Activated CD4-positive, alpha-beta T cell treated with anti-CD3 and anti-CD28 coated beads, Interleukin-2, amount 10 ng/mL, durations not matched to agents 24 days and 14 days (primary cell): ENCODE measurements at regions not wholly inside any gene's neighbourhood (a gene's known extent, or its start where the extent isn't known, plus 50 kb on each side); places are given as distances from the start of the nearest gene placed in this dataset.

Experiments
- DNase-seq: peaks from one replicate; pipeline ENCODE4 v3.0.0; 2022
- H3K27ac Mint-ChIP-seq: one replicate; pipeline ENCODE4 v1.8.0; 2022; ENCODE audit warnings: mild to moderate bottlenecking, mixed read lengths
- H3K27me3 Mint-ChIP-seq: one replicate; pipeline ENCODE4 v1.8.0; 2022; ENCODE audit warnings: mixed read lengths
- H3K36me3 Mint-ChIP-seq: one replicate; pipeline ENCODE4 v1.8.0; 2022; ENCODE audit warnings: low read depth, mild to moderate bottlenecking, mixed read lengths
- H3K4me1 Mint-ChIP-seq: one replicate; pipeline ENCODE4 v1.8.0; 2021; ENCODE audit warnings: mixed read lengths
- H3K4me3 Mint-ChIP-seq: one replicate; pipeline ENCODE4 v1.8.0; 2022; ENCODE audit warnings: mild to moderate bottlenecking, moderate library complexity, mixed read lengths
- H3K9me3 Mint-ChIP-seq: one replicate; pipeline ENCODE4 v1.8.0; 2021; ENCODE audit warnings: mixed read lengths
- intact Hi-C: fragments of 100-400 bp; cut with micrococcal nuclease; formaldehyde crosslinking; loops from one replicate; pipeline ENCODE4 v1.15.1; 2023

DNA sequence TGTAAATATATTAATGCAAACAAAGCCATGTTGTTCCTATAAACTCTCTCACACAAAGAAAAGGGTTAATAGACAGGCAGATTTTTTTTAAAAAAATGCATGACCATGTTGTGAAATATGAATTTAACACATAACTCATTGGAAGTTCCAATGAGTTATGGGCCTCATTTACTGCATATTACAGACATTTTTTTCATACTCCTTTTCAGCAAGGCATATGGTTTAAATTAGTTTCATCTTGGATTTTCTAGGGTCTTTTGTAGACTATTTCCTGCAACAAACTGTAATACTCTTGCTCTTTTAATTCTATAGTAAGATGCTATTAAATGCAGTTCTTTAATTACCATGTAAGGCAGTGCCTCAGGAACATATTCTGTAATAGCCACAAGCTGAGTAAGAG, 323.1 kb downstream of the GBA3 start:
- intact Hi-C loops: no loop called here
- H3K27me3 Mint-ChIP-seq: no peaks in the 10 kb centered on the region
- no peaks in the 10 kb centered on the region for H3K4me1 Mint-ChIP-seq
- H3K9me3 Mint-ChIP-seq: no peaks in the 10 kb centered on the region
- no peak for DNase-seq
- H3K27ac Mint-ChIP-seq: no peak overlapping the region
- no peak overlapping the region for H3K4me3 Mint-ChIP-seq
- H3K36me3 Mint-ChIP-seq: no peaks in the 10 kb centered on the region

DNA sequence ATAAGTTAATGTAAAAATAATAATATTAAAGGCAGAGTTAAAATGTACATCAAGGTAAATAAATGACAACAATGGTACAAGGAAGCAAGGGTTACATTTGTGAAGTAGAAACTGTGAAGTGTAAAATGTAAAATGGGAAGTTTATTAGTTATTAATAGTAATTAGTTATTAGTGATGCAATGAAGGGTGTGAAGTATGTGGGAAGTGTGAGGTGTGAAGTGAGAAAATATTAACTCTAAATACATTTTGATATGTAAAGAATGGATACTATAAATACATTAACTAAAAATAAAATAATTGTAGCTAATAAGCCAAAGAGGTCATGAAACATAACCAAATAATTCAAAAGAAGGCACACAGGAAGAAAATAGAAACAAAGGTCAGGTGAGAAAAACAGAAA, 316.4 kb downstream of the GBA3 start:
- DNase-seq: no peak
- intact Hi-C loops: no loop called here
- Mint-ChIP-seq H3K36me3 (no peaks in the 10 kb centered on the region), H3K4me1 (no peaks in the 10 kb centered on the region), H3K27me3 (no peaks in the 10 kb centered on the region), H3K4me3 (no peak overlapping the region), H3K27ac (no peak overlapping the region), H3K9me3 (no peaks in the 10 kb centered on the region)

DNA sequence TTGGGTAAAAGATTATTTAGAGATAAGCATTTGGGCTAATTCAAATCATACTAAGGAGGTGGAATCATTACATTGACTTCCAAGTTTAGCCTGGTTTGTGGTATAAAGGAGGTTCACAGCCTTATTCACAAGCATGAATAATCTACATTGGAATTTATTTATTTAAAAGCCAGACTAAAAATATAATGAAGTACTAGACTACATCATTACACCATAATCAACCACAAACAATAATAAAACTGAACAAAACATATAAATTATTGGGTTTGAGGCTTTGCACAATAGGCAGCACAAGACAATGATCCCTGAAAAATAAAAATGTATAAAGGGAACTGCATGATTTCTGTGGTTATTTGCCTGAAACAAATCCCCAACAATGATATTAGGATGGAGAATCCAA, 314.0 kb downstream of the GBA3 start:
- intact Hi-C loops: no loop called here

DNA sequence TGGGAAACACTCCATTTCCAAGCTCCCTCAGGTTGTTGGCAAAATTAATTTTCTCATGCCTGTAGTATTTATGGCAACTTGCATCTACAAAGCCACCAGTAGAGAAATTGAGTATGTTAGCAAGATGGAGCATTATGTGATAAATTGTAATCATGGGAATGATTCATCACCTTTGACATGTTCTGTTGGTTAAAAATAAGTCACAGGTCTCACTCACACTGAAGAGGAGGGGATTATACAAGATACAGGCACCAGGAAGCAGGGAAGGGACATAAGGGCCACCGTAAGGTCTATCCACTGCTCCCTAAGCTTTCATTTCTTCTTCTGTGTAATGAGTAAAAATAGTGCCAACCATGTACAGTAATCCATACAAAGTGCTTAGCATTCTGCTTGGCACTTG, 313.0 kb downstream of the GBA3 start:
- intact Hi-C loops: no loop called here
- H3K9me3 Mint-ChIP-seq: no peaks in the 10 kb centered on the region
- no peaks in the 10 kb centered on the region for H3K36me3 Mint-ChIP-seq

More for the DNA sequence above, 314.0 kb downstream of the GBA3 start:
- H3K4me1 Mint-ChIP-seq: no peaks in the 10 kb centered on the region
- H3K27ac Mint-ChIP-seq: no peak overlapping the region
- no peaks in the 10 kb centered on the region for H3K36me3 Mint-ChIP-seq
- no peaks in the 10 kb centered on the region for H3K9me3 Mint-ChIP-seq
- H3K27me3 Mint-ChIP-seq: no peaks in the 10 kb centered on the region
- DNase-seq: no peak
- no peak overlapping the region for H3K4me3 Mint-ChIP-seq

DNA sequence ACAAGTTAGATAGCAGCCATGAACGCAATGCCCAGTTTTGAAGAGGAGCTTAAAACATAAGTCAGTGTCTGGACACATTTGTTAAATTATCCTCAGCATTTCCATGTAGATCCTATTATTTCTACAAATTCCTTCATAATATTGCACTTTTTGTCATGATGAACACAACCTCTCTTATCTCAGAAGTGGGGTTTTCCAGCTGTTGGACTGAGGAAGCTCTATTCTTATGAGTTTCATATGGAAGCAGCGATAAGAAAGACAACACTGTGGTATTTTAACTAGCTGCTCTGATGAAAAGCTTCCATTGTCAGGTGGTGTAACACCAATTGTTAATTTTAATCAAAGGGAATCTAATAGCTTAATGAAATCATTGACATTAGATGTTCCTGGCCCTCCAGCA, 308.7 kb downstream of the GBA3 start:
- H3K4me1 Mint-ChIP-seq: no peaks in the 10 kb centered on the region
- no peak overlapping the region for H3K27ac Mint-ChIP-seq
- no peaks in the 10 kb centered on the region for H3K27me3 Mint-ChIP-seq
- no peaks in the 10 kb centered on the region for H3K9me3 Mint-ChIP-seq
- intact Hi-C loops: no loop called here
- no peak for DNase-seq
- no peaks in the 10 kb centered on the region for H3K36me3 Mint-ChIP-seq
- no peak overlapping the region for H3K4me3 Mint-ChIP-seq

More for the DNA sequence above, 313.0 kb downstream of the GBA3 start:
- Mint-ChIP-seq H3K4me1 (no peaks in the 10 kb centered on the region), H3K27ac (no peak overlapping the region), H3K4me3 (no peak overlapping the region), H3K27me3 (no peaks in the 10 kb centered on the region)
- no peak for DNase-seq

DNA sequence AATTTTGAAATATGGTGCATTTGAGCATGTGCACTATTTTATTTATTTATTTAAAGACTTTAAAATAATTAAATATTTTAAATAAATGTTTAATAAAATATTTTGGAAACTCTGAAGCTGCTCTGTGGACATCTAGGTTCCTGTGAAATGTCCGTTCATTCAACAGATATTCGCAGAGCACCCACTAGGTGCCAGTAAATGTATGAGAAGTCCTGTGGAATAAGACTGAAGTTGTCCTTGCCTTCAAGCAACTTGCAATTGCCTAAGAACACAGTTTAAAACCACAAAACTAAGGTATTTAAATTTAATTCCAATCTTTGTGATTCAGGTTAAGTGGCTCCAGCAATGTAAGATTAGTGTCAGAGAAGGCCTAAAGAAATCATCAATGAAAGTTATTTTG, 306.7 kb downstream of the GBA3 start:
- H3K4me1 Mint-ChIP-seq: no peaks in the 10 kb centered on the region
- DNase-seq: no peak

DNA sequence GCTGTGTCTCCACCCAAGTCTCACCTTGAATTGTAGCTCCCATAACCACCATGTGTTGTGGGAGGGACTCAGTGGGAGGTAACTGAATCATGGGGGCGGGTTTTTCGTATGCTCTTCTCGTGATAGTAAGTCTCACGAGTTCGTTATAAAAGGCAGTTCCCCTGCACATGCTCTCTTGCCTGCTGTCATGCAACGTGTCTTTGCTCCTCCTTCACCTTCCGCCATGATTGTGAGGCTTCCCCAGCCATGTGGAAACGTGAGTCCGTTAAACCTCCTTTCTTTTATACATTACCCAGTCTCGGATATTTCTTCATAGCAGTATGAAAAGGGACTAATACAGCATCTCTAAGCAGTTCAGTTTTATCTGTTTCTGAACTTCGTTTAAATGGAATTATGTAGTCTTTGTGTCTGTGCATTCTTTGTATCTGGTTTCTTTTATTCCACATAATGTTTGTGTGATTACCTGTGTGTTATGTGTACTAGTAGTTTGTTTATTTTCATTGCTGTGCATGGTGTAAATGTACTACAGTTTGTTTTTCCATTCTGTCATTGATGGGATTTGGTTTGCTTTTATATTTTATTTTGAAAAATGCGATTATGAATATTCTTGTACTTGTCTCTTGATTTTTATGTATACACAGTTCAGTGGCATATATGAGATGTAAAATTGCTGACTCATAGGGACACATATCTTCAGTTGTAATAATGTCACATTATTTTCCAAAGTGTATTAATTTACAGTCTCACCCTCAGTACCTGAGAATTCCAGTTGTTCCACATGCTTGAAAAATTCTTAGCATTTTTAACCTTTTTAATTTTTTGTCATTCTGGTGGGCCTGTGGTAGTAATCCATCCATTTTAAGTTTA, 304.9 kb downstream of the GBA3 start:
- no peak overlapping the region for H3K27ac Mint-ChIP-seq
- H3K27me3 Mint-ChIP-seq: no peaks in the 10 kb centered on the region
- no peaks in the 10 kb centered on the region for H3K4me1 Mint-ChIP-seq
- intact Hi-C loops: no loop called here
- no peaks in the 10 kb centered on the region for H3K9me3 Mint-ChIP-seq
- H3K36me3 Mint-ChIP-seq: no peaks in the 10 kb centered on the region
- H3K4me3 Mint-ChIP-seq: no peak overlapping the region
- DNase-seq: no peak

More for the DNA sequence above, 306.7 kb downstream of the GBA3 start:
- no peak overlapping the region for H3K4me3 Mint-ChIP-seq
- no peaks in the 10 kb centered on the region for H3K36me3 Mint-ChIP-seq
- H3K27ac Mint-ChIP-seq: no peak overlapping the region
- H3K27me3 Mint-ChIP-seq: no peaks in the 10 kb centered on the region
- intact Hi-C loops: no loop called here
- H3K9me3 Mint-ChIP-seq: no peaks in the 10 kb centered on the region

DNA sequence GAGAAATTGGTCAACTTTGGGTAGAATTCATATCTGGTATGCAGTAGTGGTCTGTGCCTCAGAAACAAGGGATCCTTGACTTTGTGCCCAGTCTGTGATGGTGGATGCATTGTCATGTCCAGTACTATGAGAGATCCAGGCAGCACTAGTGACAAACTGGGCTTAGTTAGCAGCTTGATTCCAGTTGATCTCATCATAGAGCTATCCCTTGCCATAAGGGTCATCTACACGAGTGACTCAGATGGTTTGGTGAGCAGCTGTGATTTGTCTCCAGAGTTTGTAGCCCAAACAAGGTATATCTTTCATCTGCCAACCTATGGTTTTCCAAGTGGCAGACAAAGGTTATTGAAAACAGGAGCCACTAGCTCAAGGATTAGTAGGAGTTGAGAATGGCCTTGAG, 298.8 kb downstream of the GBA3 start:
- no peaks in the 10 kb centered on the region for H3K36me3 Mint-ChIP-seq
- H3K4me3 Mint-ChIP-seq: no peak overlapping the region

DNA sequence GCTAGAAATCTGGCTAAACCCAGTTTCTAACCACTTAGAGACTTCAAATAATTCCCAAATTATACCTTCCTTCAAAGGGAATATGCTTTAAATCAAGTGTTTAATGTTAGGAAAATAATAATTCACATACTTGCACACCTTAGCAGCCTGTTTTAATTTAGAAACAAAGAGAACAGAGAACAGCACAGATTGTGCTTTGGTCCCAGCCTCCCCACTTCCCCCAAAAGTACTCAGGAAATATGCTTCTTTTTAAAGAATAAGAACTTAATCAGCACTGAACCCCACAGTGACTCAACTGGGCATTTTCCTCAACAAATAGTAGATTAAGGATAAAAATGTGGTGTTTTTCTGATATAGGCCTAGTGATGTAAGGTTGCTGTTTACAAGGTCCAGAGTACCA, 295.8 kb downstream of the GBA3 start:
- intact Hi-C loops: no loop called here
- Mint-ChIP-seq H3K27ac (no peak overlapping the region), H3K4me3 (no peak overlapping the region), H3K4me1 (no peaks in the 10 kb centered on the region), H3K9me3 (no peaks in the 10 kb centered on the region), H3K27me3 (no peaks in the 10 kb centered on the region), H3K36me3 (no peaks in the 10 kb centered on the region)
- DNase-seq: no peak

More for the DNA sequence above, 298.8 kb downstream of the GBA3 start:
- Mint-ChIP-seq H3K27ac (no peak overlapping the region), H3K27me3 (no peaks in the 10 kb centered on the region), H3K4me1 (no peaks in the 10 kb centered on the region), H3K9me3 (no peaks in the 10 kb centered on the region)
- intact Hi-C loops: no loop called here
- DNase-seq: no peak

DNA sequence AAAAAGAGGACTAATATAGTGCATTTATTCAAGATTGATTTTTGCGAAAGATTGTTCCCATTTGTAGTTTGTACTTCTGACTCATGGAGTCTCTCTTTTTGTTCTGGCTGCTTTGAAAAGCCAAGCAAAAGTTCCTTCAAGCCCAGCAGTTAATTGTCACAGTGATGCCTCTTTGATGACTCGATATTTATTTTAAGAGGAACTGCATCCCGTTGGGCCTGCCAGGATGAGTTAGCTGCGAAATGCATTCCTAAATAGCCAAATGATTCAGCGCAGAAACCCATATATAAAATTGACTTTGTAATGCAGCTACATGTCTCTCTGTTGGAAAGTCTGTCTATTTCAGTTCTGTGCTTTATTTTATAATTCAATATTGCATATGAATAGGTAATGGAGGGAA, 295.1 kb downstream of the GBA3 start:
- Mint-ChIP-seq H3K27ac (no peak overlapping the region), H3K36me3 (no peaks in the 10 kb centered on the region), H3K27me3 (no peaks in the 10 kb centered on the region), H3K4me1 (no peaks in the 10 kb centered on the region), H3K9me3 (no peaks in the 10 kb centered on the region), H3K4me3 (no peak overlapping the region)
- intact Hi-C loops: no loop called here
- DNase-seq: no peak

DNA sequence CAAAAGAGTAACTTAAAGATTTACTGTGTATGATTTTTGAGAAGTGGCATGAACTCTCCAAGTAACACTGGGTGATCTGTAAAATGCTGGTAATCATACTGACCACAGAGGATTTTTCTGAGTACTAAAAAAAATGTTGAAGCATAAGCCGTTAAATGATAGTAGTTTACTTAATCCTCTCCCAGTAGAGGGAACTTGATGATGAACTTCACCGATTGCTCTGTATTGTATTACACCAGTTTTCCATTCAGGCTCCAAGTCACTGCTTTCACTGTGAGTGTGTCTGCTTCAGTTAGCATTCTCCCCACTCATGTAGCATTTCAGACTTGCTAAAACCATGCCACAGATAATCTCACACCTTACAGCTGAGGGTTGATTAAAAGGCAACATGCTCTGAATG, 294.1 kb downstream of the GBA3 start:
- Mint-ChIP-seq H3K4me3 (no peak overlapping the region), H3K27ac (no peak overlapping the region), H3K36me3 (no peaks in the 10 kb centered on the region), H3K4me1 (no peaks in the 10 kb centered on the region), H3K9me3 (no peaks in the 10 kb centered on the region), H3K27me3 (no peaks in the 10 kb centered on the region)
- DNase-seq: no peak
- intact Hi-C loops: no loop called here

DNA sequence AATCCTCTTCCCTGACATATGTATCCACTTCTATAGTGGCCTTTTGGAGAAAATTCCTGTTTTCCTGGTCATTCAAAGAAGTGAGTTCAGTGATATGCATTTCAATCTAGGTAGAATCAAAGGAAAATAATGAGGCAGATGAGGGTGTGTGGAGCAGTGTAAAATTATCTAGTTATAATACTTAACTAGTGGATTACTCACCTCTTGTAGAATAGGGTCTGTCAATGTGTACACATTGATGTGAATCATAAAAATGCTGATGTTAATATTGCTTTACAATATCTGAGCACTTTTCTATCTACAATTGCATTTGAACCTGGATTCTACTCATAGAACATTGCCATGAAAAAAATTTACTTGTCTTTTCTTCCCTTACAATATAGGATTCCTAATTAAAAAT, 293.5 kb downstream of the GBA3 start:
- Mint-ChIP-seq H3K27me3 (no peaks in the 10 kb centered on the region), H3K4me3 (no peak overlapping the region), H3K9me3 (no peaks in the 10 kb centered on the region), H3K4me1 (no peaks in the 10 kb centered on the region), H3K36me3 (no peaks in the 10 kb centered on the region), H3K27ac (no peak overlapping the region)
- DNase-seq: no peak
- intact Hi-C loops: no loop called here

DNA sequence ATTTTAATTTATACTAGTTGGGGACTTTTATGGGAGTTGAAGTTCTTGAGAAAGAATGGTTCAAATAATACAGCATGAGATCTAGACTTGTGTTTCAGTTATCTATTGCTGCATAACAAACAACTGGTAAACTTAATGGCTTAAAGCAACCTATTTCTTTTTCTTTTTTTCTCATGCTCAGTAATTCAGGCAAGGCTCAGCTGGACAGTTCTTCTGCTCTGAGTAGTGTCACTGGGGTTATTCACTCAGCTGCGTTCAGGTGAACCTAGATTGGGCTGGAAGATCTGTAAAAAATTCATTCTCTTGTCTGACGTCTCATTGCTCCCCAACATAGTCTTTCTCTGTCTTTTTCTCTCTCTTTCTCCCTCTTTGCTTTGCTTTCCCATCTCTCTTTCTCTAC, 291.7 kb downstream of the GBA3 start:
- no peaks in the 10 kb centered on the region for H3K4me1 Mint-ChIP-seq
- H3K36me3 Mint-ChIP-seq: no peaks in the 10 kb centered on the region
- H3K27ac Mint-ChIP-seq: no peak overlapping the region
- no peaks in the 10 kb centered on the region for H3K9me3 Mint-ChIP-seq
- no peak for DNase-seq
- H3K4me3 Mint-ChIP-seq: no peak overlapping the region
- intact Hi-C loops: no loop called here
- no peaks in the 10 kb centered on the region for H3K27me3 Mint-ChIP-seq

DNA sequence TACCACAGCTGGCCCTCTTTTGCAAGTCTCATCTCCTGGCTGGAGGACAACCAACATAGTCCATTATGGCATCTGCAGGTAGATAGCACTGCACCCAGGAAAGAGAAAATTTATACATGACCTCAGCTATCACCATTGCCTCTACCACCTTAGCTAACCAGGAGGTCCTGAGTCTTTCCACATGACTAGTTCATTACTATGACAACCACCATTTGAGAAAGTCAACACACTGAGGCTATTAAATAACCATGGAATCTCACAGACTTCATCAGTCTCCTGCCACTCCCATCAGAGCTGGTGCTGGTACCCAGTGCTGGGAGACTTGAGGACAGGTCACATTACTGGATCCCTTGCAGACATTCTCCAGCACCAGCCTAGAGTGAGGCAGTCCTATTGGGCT, 285.9 kb downstream of the GBA3 start:
- no peaks in the 10 kb centered on the region for H3K9me3 Mint-ChIP-seq
- H3K27me3 Mint-ChIP-seq: no peaks in the 10 kb centered on the region
- intact Hi-C loops: no loop called here
- no peak overlapping the region for H3K27ac Mint-ChIP-seq
- no peaks in the 10 kb centered on the region for H3K36me3 Mint-ChIP-seq
- H3K4me1 Mint-ChIP-seq: no peaks in the 10 kb centered on the region
- H3K4me3 Mint-ChIP-seq: no peak overlapping the region
- DNase-seq: no peak

DNA sequence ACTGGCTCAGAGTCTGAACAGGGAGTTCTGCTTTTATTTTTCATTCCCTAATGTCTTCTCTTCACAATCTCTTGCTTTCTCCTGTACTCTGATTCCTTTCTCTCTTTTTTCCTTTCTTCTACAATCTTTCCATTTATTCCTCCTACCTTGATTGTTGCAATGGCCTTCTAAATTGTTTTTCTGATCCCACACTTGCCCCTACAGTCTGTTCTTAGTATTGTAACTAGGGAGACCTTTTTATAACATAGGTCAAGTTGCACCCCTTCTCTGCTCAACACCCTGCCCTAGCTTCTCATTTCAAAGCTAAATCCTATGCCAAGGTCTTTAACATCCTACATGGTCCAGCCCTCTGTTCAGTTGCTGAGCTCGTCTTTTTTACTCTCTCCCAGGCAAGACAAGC, 277.9 kb downstream of the GBA3 start:
- intact Hi-C loops: no loop called here
- Mint-ChIP-seq H3K27ac (no peak overlapping the region), H3K36me3 (no peaks in the 10 kb centered on the region), H3K9me3 (no peaks in the 10 kb centered on the region), H3K27me3 (no peaks in the 10 kb centered on the region), H3K4me3 (no peak overlapping the region), H3K4me1 (no peaks in the 10 kb centered on the region)
- DNase-seq: no peak
